Right atrium auricular region (tissue), 2 donors: ENCODE measurements at regions not wholly inside any gene's neighbourhood (a gene's known extent, or its start where the extent isn't known, plus 50 kb on each side); places are given as distances from the start of the nearest gene placed in this dataset.

ENCODE experiments used
- DNase-seq: peaks from one replicate; pipeline ENCODE4 v3.0.0-alpha.2; 2019; ENCODE audit warnings: low spot score
- H3K27ac ChIP-seq, 2 donors: fragments of 200-600 bp; sonication (generic); 1 replicate in 1 of 2; 2 replicates in 1 of 2; pipeline ENCODE4 v1.5.1; 2016 to 2019
- H3K27me3 ChIP-seq, 2 donors: fragments of 200-600 bp; sonication (generic); one replicate each; pipeline versions ENCODE4 v1.5.1 to v1.6.0; 2017 to 2019
- H3K36me3 ChIP-seq: fragments of 200-600 bp; sonication (generic); one replicate; pipeline ENCODE4 v1.5.1; 2016
- H3K4me1 ChIP-seq, 2 donors: fragments of 200-600 bp; sonication (generic); one replicate each; pipeline versions ENCODE4 v1.5.1 to v1.6.0; 2017 to 2019
- H3K4me3 ChIP-seq, 2 donors: fragments of 200-600 bp; sonication (generic); 1 replicate in 1 of 2; 2 replicates in 1 of 2; pipeline ENCODE4 v1.5.1; 2017 to 2019; ENCODE audit warnings: mild to moderate bottlenecking in 1 of 2, moderate library complexity in 1 of 2
- H3K9me3 ChIP-seq, 2 donors: fragments of 200-600 bp; sonication (generic); one replicate each; pipeline ENCODE4 v1.5.1; 2019
- CTCF ChIP-seq, 2 donors: fragments of 200-600 bp; sonication (generic); IDR thresholded peaks; one replicate each; pipeline ENCODE4 v1.5.1; 2019; ENCODE audit warnings: antibody characterized with exemption in 2 of 2

GRCh38 chr3:106816838-106817237 is 560.4 kb upstream of the CCDC54 start:
- Histone ChIP-seq H3K9me3 (no peaks in the 10 kb centered on the region), H3K36me3 (no peaks in the 10 kb centered on the region), H3K27ac (no peak overlapping the region), H3K27me3 (no peaks in the 10 kb centered on the region), H3K4me3 (no peak overlapping the region), H3K4me1 (peaks cover 0 to 10% of the 10 kb centered on the region in 2 donors)
- TF ChIP-seq CTCF (IDR thresholded peaks at IDR 0.05): no peak
- no peak for DNase-seq

GRCh38 chr3:106817706-106818105 is 559.5 kb upstream of the CCDC54 start:
- Histone ChIP-seq H3K27ac (no peak overlapping the region), H3K27me3 (no peaks in the 10 kb centered on the region), H3K4me1 (peaks cover 0 to 10% of the 10 kb centered on the region in 2 donors), H3K4me3 (no peak overlapping the region), H3K36me3 (no peaks in the 10 kb centered on the region), H3K9me3 (no peaks in the 10 kb centered on the region)
- no peak for DNase-seq
- no peak for TF ChIP-seq CTCF (IDR thresholded peaks at IDR 0.05)

- DNase-seq: no peak
- no peaks in the 10 kb centered on the region for H3K9me3 ChIP-seq
- H3K27me3 ChIP-seq: no peaks in the 10 kb centered on the region
- H3K4me1 ChIP-seq: peaks cover 0 to 3% of the 10 kb centered on the region in 2 donors
- no peak overlapping the region for H3K4me3 ChIP-seq
- H3K36me3 ChIP-seq: no peaks in the 10 kb centered on the region
- no peak overlapping the region for H3K27ac ChIP-seq
- TF ChIP-seq CTCF (IDR thresholded peaks at IDR 0.05): no peak
Observed at GRCh38 chr3:106819440-106819839, 557.8 kb upstream of the CCDC54 start.

GRCh38 chr3:106820726-106821362 is 556.4 kb upstream of the CCDC54 start:
- no peaks in the 10 kb centered on the region for H3K4me1 ChIP-seq
- H3K36me3 ChIP-seq: no peaks in the 10 kb centered on the region
- no peaks in the 10 kb centered on the region for H3K9me3 ChIP-seq
- no peak overlapping the region for H3K27ac ChIP-seq
- H3K4me3 ChIP-seq: no peak overlapping the region
- H3K27me3 ChIP-seq: no peaks in the 10 kb centered on the region
- no peak for TF ChIP-seq CTCF (IDR thresholded peaks at IDR 0.05)
- no peak for DNase-seq

- TF ChIP-seq CTCF (IDR thresholded peaks at IDR 0.05): no peak
Observed at GRCh38 chr3:106821801-106822200, 555.4 kb upstream of the CCDC54 start.

GRCh38 chr3:106822204-106822603 is 555.0 kb upstream of the CCDC54 start:
- no peak for DNase-seq
- Histone ChIP-seq H3K36me3 (no peaks in the 10 kb centered on the region), H3K9me3 (no peaks in the 10 kb centered on the region), H3K27me3 (no peaks in the 10 kb centered on the region), H3K4me1 (no peaks in the 10 kb centered on the region), H3K27ac (no peak overlapping the region), H3K4me3 (no peak overlapping the region)
- no peak for TF ChIP-seq CTCF (IDR thresholded peaks at IDR 0.05)

More at GRCh38 chr3:106821801-106822200, 555.4 kb upstream of the CCDC54 start:
- DNase-seq: no peak
- Histone ChIP-seq H3K36me3 (no peaks in the 10 kb centered on the region), H3K4me3 (no peak overlapping the region), H3K27ac (no peak overlapping the region), H3K4me1 (no peaks in the 10 kb centered on the region), H3K9me3 (no peaks in the 10 kb centered on the region), H3K27me3 (no peaks in the 10 kb centered on the region)
